Type B pancreatic cell (in vitro differentiated cells): ENCODE measurements at regions not wholly inside any gene's neighbourhood (a gene's known extent, or its start where the extent isn't known, plus 50 kb on each side); places are given as distances from the start of the nearest gene placed in this dataset.

ENCODE experiments used
- DNase-seq: peaks from one replicate; pipeline ENCODE4 v3.0.0; 2021; ENCODE audit warnings: mixed read lengths; ENCODE audit not compliant: unreplicated experiment; ENCODE audit errors: extremely low spot score
- H3K27ac Mint-ChIP-seq: 2 replicates; pipeline ENCODE4 v1.8.0; 2021; ENCODE audit warnings: mild to moderate bottlenecking, mixed read lengths
- H3K27me3 Mint-ChIP-seq: 2 replicates; pipeline ENCODE4 v1.8.0; 2021; ENCODE audit warnings: mixed read lengths
- H3K36me3 Mint-ChIP-seq: 2 replicates; pipeline ENCODE4 v1.8.0; 2021; ENCODE audit warnings: mixed read lengths
- H3K4me1 Mint-ChIP-seq: one replicate; pipeline ENCODE4 v1.8.0; 2021; ENCODE audit warnings: mixed read lengths; ENCODE audit not compliant: unreplicated experiment
- H3K4me3 Mint-ChIP-seq: 2 replicates; pipeline ENCODE4 v1.8.0; 2021; ENCODE audit warnings: mild to moderate bottlenecking, mixed read lengths
- H3K9me3 Mint-ChIP-seq: 2 replicates; pipeline ENCODE4 v1.8.0; 2021; ENCODE audit warnings: mixed read lengths
- TF ChIP-seq, protein P1 (sequence below): fragments of 200-600 bp; sonication (generic); conservative IDR thresholded peaks from 2 replicates; pipeline ENCODE4 v1.5.0; 2021; ENCODE audit warnings: antibody characterized with exemption, mild to moderate bottlenecking

DNA sequence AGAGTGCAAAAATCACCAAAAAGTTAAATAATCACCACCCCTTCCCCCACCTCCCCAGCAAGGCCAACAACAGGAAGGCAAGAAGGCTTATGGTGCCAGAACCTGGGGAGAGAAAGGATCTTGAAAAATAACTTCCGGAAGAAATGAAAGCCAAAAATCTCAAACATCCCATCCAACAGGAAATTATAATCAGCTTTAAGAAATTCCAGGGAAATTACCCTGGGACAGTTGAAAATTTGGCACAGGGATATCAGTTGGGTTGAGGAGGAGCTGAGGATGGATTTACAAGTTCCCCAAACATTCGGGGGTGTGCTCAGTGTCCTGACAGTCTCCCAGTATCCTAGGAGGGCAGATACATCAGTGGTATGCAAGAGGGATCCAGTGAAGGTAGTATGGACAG is 82.7 kb downstream of the POLR2M start:
- Mint-ChIP-seq H3K4me1 (peaks cover 12% of the 10 kb centered on the region), H3K27me3 (peaks cover 47% of the 10 kb centered on the region), H3K9me3 (no peaks in the 10 kb centered on the region), H3K4me3 (no peak overlapping the region), H3K36me3 (peaks cover 4% of the 10 kb centered on the region), H3K27ac (no peak overlapping the region)
- no peak for DNase-seq
- TF ChIP-seq, protein P1, sequence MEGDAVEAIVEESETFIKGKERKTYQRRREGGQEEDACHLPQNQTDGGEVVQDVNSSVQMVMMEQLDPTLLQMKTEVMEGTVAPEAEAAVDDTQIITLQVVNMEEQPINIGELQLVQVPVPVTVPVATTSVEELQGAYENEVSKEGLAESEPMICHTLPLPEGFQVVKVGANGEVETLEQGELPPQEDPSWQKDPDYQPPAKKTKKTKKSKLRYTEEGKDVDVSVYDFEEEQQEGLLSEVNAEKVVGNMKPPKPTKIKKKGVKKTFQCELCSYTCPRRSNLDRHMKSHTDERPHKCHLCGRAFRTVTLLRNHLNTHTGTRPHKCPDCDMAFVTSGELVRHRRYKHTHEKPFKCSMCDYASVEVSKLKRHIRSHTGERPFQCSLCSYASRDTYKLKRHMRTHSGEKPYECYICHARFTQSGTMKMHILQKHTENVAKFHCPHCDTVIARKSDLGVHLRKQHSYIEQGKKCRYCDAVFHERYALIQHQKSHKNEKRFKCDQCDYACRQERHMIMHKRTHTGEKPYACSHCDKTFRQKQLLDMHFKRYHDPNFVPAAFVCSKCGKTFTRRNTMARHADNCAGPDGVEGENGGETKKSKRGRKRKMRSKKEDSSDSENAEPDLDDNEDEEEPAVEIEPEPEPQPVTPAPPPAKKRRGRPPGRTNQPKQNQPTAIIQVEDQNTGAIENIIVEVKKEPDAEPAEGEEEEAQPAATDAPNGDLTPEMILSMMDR: no peak

DNA sequence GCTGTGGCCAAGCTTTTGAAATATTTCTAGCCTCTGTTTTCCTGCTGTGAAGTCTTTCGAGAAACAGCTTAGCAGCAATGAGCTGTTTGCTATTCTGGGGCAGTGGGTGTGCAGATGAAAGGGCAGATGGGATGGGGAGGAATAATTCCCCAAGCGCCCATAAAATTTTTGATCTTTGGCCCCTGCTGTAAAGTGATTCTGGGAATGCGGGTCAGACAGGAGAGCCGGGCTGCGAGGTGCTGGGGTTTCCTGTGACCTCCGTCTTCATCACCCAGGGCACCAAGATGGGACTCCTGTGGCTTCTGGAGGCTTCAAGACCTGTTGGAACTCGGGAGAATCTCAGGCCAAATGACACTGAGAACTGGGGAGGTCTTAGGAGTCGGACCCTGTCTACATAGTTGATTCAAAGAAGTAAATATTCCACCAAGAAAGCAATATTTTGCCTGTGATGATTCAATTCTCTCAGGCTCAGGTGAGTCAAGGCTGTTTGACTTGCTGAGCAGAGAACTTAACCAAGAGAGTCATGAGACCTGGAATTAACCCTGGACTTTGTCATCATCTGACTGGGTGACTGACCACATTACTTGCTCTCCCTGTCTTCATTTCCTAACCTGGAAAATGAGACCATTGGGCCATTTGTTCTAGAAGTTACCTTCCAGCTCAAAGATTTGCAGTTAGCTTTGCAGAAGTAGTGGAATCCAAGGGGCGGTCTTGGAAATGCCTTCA is 86.4 kb downstream of the POLR2M start:
- no peak overlapping the region for H3K4me3 Mint-ChIP-seq
- H3K36me3 Mint-ChIP-seq: no peaks in the 10 kb centered on the region
- TF ChIP-seq, protein P1: no peak
- DNase-seq: no peak
- H3K4me1 Mint-ChIP-seq: peaks cover 15% of the 10 kb centered on the region
- H3K9me3 Mint-ChIP-seq: no peaks in the 10 kb centered on the region
- H3K27me3 Mint-ChIP-seq: peaks cover 51% of the 10 kb centered on the region
- H3K27ac Mint-ChIP-seq: no peak overlapping the region

DNA sequence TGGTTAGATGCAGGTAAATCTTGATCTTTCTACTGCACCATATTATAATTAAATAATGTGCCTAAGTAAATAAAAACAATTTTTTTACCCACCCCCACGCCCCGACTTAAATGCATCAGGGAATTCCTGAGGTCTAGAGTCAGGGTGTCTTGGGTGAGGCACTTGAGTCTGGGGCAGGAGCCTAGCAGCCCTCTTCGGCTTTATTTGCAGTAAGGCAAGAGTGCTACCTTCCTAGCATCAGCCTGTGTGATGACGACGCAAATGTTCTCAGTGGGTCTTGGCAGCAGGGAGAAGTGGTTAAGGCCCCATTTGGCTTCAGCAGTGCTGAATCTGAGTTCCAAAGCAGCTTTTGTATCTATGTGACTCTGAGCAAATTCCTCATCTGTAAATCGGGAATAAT is 88.7 kb downstream of the POLR2M start:
- Mint-ChIP-seq H3K27ac (no peak overlapping the region), H3K4me3 (no peak overlapping the region), H3K36me3 (no peaks in the 10 kb centered on the region), H3K9me3 (no peaks in the 10 kb centered on the region), H3K4me1 (peaks cover 15% of the 10 kb centered on the region), H3K27me3 (peaks cover 40% of the 10 kb centered on the region)
- TF ChIP-seq, protein P1: no peak
- no peak for DNase-seq

DNA sequence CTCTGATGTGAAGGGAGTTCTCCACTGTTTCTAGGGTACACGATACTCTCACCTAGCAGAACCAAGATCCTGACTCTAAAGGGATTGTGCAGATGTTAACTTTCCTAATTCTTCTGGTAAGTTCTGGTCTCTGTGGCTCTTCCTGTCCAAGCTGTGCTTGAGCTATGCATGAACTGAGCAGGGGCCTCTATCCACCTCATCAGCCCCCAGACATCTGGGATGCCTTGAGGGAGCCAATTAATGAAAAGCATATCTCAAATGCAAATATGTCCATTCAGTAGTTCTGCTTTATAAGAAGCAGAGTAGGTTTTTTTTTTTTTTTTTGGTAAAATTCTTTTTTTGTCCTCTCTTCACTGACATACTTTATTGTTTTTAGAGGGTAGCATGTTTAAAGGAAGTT is 89.6 kb downstream of the POLR2M start:
- no peak overlapping the region for H3K4me3 Mint-ChIP-seq
- peaks cover 15% of the 10 kb centered on the region for H3K4me1 Mint-ChIP-seq
- H3K9me3 Mint-ChIP-seq: no peaks in the 10 kb centered on the region
- H3K36me3 Mint-ChIP-seq: no peaks in the 10 kb centered on the region
- peaks cover 33% of the 10 kb centered on the region for H3K27me3 Mint-ChIP-seq
- DNase-seq: no peak
- H3K27ac Mint-ChIP-seq: no peak overlapping the region
- TF ChIP-seq, protein P1: no peak

DNA sequence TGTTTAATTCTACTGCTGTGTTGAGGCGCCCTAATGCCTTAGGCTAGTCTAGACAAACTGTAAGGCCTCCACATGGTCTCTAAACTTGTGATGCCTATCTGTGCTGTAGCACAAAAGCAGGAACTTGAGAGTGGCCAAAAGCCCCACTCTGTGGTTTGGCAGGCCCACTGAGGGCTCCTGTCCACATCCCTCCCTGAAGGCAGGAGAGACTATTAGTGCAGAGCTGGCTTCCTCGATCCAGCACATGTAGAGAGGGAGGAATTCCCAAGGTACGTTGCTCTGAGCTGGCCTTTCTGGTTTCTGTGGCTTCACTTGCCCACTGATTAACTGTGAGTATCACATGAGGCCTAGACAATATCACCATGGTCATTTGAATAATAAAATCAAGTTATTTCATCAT is 90.6 kb downstream of the POLR2M start:
- Mint-ChIP-seq H3K9me3 (no peaks in the 10 kb centered on the region), H3K4me1 (peaks cover 13% of the 10 kb centered on the region)
- no peak for DNase-seq

More for the DNA sequence above, 90.6 kb downstream of the POLR2M start:
- Mint-ChIP-seq H3K36me3 (no peaks in the 10 kb centered on the region), H3K27me3 (peaks cover 32% of the 10 kb centered on the region), H3K4me3 (no peak overlapping the region), H3K27ac (no peak overlapping the region)
- TF ChIP-seq, protein P1: no peak
